NK-92 treated with Interleukin-12 subunit alpha and Interleukin-12 subunit beta, amount 100 ng/mL, for 24 hours (cell line): ENCODE measurements at regions not wholly inside any gene's neighbourhood (a gene's known extent, or its start where the extent isn't known, plus 50 kb on each side); places are given as distances from the start of the nearest gene placed in this dataset.
"Not testable (repeated sequence)": the region's sequence is repeated elsewhere in the genome, so short reads cannot be mapped to it uniquely, and the experiment has no call there.

ENCODE experiments used
- DNase-seq: peaks from one replicate; lab custom pipeline; 2025; lab: John Stamatoyannopoulos, UW

DNA sequence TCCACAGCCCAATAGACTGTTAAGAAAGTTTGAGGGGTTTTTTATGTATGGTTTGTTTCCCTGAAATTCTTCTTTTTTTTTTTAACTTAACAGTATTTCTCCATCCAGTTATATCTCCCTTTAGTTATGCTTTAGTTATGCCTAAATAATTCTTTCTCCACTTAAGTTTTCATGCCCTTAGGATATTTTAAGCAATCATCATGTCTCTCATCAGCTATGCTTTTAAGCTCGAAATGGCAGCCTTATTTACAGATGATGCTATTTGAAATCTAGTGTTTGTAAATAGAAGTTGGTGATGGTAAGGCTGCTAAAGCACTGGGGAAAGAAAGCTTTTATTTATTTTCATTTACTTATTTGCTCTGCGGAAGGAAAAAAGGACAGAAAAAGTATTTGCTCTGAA, 439.3 kb downstream of the TFAP2B start:
- no peak for DNase-seq

DNA sequence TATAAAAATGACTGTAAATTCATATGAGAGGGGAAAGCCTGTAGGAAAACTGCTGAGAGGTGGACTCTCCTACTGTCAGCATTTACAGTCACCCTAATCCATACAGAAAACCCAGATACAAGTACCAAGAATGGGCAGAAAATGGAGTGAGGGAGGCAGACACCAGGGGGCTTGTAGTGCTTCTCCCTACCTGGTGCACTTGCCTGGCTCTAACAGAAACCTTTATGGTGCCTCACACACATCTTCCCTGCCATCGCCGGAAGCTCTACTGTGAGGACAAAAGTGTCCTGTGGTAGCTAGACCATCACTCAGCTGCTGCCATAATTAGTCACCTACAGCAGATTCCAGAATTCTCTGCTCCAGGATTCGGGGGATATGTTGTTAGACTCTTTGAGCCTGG, 441.3 kb downstream of the TFAP2B start:
- DNase-seq, result no peak

- DNase-seq, result no peak
Observed at GRCh38 chr6:51261691-51262090, 443.0 kb downstream of the TFAP2B start.

- DNase-seq, result no peak
Observed at GRCh38 chr6:51265426-51265825, 446.8 kb downstream of the TFAP2B start.

DNA sequence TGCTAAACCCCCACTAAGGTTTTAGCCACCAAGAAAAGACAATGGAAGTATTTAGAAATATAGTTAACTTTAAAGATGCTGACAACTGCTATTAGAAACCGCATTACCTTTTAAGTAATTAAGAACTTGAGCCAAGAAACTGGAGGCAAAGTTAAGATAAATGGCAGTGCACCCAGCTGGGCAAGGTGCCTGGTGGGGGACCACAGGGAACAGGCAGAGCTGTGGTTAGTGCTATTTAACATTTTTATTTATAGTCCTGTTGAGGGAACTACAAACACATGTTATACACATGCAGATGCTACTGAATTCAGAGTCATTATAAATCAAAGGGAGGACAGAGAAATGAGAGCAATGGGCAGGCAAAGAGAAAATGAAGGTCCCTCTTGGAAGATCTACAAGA, 447.9 kb downstream of the TFAP2B start:
- no peak for DNase-seq

- no peak for DNase-seq
Observed at GRCh38 chr6:51268666-51269065, 450.0 kb downstream of the TFAP2B start.

DNA sequence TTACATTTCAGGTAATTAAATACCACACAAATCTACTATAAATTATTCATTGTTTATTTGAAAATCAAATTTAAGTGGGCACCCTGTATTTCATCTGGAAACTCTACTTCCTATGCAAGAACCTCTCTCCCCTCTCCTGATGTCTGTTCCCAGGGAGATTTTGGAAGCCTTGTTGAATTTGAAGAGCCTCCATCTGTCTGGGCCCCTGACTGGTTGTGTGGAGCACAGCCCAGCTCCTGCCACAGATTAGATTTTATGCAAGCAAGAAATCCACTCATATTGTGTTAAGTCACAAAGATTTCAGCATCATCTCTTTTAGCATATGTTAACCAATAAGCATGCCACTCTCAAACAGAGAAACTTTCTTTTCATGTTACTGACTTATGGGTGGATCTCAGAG, 451.2 kb downstream of the TFAP2B start:
- no peak for DNase-seq

GRCh38 chr6:51271615-51272014, 452.9 kb downstream of the TFAP2B start:
- DNase-seq, result no peak

DNA sequence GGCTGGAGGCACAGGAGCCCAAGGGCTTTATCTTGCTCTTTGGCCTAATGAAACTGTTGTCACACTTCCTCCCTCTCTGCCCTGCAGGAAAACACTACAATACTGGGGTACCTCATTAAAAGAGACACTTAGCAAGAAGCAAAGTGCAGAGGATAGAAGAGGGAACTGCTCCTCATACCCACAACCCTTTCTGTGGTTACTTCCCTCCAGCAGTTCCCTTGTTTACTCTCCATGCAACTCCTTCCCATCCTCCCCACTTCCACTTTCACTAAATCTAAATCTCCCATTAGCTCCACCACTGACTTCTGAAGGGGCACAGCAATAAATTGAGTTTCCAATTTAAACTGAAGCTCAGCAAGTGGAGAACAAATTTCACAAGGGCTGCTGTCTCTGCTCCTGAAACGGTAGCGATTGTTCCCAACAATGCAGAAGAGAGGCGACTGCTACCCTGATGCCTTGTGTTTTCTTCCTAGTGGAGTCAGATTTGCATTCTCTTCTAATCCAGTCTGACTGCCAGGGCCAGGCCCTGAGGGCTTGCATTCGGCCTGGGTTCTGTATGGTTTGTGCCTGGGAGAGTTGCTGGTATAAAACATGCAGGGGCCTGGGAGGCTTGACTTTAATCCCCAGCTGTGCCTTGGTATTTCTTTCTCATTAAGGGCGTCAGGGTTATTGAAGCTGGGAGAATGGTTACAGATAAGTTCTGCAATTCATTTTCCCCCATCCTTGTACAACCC, 454.7 kb downstream of the TFAP2B start:
- DNase-seq, result no peak

- DNase-seq, result no peak
Observed at GRCh38 chr6:51277474-51277873, 458.8 kb downstream of the TFAP2B start.

- DNase-seq, result no peak
Observed at GRCh38 chr6:51282026-51282425, 463.4 kb downstream of the TFAP2B start.

DNA sequence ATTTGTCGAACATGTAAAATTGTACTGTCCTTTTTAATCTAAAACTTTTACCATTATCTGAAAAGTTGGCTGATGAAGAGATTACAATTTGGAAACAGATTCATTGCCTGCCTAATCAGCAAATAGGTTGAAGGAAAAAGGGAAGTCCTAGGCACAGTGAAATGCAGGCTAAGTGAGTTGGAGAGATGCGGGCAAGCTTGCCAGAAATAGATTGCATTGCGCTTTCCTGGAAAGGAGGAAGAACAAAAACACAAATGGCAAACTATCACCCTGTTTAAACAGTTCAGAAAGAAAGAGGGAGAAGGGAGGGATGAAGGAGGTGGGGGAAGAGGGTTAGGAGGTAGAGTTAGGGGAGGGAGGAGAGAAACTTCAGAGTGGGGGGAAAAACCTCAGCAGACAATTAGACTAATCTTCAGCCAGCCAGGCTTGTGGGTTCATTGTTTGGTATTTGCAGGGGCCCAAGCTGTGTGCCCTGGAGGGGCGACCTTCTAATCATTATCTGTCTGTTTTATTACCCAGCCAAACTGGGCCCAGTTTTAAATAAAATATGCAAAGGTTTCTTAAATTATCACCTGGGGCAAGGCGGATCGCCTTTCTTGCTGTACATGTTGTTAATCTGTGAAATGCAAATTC, 465.2 kb downstream of the TFAP2B start:
- DNase-seq, result no peak

DNA sequence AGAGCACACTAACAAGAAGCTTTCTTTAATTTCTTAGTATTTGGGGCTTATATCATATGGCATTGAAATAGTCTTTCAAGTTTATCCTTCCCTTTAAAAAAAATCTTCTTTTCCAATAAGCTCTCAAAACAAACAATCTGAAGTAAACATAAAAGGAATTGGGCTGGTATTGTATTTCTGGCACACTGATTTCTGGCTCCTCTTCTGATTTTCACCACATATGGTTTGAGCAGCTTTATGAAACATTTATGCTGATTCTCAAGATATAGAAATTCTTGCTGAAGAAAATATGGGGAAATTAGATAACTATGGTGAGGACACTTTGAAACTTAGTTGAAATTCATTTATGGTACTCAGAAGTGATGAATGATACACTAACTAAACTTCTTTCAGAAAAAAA, 467.2 kb downstream of the TFAP2B start:
- DNase-seq, result no peak

GRCh38 chr6:51289041-51289440, 470.4 kb downstream of the TFAP2B start:
- no peak for DNase-seq

GRCh38 chr6:51292659-51293058, 474.0 kb downstream of the TFAP2B start:
- DNase-seq, result no peak

GRCh38 chr6:51299621-51300380, 481.1 kb downstream of the TFAP2B start:
- DNase-seq, result no peak

DNA sequence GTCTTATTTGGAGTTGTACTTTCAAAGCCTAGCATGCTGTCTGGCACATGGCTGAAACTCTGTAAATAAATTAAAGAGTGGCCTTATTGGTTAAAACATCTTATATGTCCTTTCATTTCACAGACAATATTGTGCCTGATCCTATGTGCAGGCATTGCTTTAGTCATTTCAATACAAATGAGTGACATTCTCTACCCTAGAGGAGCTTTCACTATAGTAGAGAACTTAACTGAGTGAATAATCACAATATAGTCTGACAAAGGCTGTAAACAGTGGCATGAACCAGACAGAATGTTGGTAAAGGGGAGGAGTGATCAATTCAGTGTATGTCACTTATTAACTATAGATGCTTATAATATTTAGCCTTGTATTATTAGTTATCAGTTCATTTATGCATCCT, 481.8 kb downstream of the TFAP2B start:
- no peak for DNase-seq

GRCh38 chr6:51301962-51302361, 483.3 kb downstream of the TFAP2B start:
- no peak for DNase-seq

DNA sequence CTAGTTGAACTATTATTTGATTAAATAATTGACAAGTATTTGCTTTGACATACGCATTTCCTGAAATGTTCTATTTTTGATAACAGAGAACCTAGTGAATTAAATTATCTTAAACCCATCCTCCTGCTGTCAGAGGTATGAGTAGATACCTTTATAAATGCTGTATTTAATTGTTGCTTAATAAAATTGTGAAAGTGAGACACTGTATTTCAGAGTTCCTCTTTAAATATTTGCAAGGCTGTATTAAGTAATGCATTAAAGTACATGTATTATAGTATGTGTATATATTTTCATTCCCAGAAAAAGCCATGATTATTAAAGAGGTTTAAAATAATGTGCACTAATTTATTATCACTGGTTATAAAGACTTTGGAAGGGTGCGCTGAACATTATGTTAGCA, 483.8 kb downstream of the TFAP2B start:
- DNase-seq, result no peak

DNA sequence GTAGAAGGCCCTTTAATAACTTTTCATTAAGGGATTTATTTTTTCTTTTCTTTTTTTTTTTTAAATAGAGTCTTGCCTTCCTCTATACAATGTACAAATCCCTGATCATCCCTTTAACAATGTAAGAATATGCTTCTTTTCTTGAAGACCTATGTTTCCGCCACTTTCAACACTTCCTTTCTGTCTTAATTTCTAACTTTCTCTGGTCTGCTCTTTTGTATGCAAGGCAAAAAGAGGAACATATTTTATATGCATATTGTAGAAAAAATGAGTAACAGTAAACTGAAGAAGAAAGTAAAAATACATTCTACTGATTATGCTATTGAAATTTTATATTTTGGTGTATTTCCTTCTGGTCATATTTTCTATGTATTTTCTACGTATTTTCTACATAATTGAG, 484.7 kb downstream of the TFAP2B start:
- DNase-seq, result no peak

DNA sequence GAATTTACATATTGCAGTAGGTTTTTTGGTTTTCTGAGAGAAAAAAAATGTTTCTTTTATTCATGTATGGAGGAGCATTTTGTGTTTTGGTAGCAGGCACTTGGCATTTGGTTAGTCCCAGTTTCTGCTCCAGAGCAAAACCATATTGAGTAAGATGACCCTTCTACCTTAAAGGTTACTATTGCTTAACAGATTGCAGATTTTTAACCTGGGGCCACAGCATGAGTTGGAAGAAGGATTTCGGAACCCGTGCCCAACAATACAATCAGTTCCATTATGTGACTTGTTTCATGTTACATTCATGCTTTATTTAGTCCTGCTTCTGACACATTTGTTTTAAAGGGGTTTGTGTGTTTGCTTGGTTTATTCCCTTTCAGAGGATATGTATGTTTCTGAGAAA, 496.3 kb downstream of the TFAP2B start:
- no peak for DNase-seq

GRCh38 chr6:51318674-51319073, 500.0 kb downstream of the TFAP2B start:
- DNase-seq, result no peak

- DNase-seq, result not testable (repeated sequence)
Observed at GRCh38 chr6:51321477-51321876, 502.8 kb downstream of the TFAP2B start.
